Left ventricle myocardium inferior (tissue), 1 donor: ENCODE measurements at regions not wholly inside any gene's neighbourhood (a gene's known extent, or its start where the extent isn't known, plus 50 kb on each side); places are given as distances from the start of the nearest gene placed in this dataset.

Experiments
- DNase-seq: peaks from one replicate; pipeline ENCODE4 v3.0.0-alpha.2; 2020
- H3K27ac ChIP-seq: fragments of 200-600 bp; replicated peaks from 2 replicates; pipeline ENCODE4 v1.8.0; 2021
- H3K27me3 ChIP-seq: fragments of 200-600 bp; 2 replicates; pipeline ENCODE4 v1.8.0; 2021; ENCODE audit warnings: low read depth
- H3K36me3 ChIP-seq: fragments of 200-600 bp; 2 replicates; pipeline ENCODE4 v1.8.0; 2021
- H3K4me1 ChIP-seq: fragments of 200-600 bp; 2 replicates; pipeline ENCODE4 v1.8.0; 2021
- H3K4me3 ChIP-seq: fragments of 200-600 bp; 2 replicates; pipeline ENCODE4 v1.8.0; 2021; ENCODE audit warnings: mild to moderate bottlenecking, moderate library complexity
- H3K9me3 ChIP-seq: fragments of 200-600 bp; replicated peaks from 2 replicates; pipeline ENCODE4 v1.8.0; 2021
- intact Hi-C: fragments of 100-400 bp; cut with micrococcal nuclease; formaldehyde crosslinking; loops from one replicate; pipeline ENCODE4 v1.11.0; 2022
- TF ChIP-seq, protein P1 (sequence below): fragments of 200-600 bp; IDR thresholded peaks from 2 replicates; pipeline ENCODE4 v1.8.0; 2021; ENCODE audit warnings: antibody characterized with exemption, mild to moderate bottlenecking, borderline replicate concordance
- donor health status: DM: no; HTN: yes; CAD: no; lungs with severe emphysema.

DNA sequence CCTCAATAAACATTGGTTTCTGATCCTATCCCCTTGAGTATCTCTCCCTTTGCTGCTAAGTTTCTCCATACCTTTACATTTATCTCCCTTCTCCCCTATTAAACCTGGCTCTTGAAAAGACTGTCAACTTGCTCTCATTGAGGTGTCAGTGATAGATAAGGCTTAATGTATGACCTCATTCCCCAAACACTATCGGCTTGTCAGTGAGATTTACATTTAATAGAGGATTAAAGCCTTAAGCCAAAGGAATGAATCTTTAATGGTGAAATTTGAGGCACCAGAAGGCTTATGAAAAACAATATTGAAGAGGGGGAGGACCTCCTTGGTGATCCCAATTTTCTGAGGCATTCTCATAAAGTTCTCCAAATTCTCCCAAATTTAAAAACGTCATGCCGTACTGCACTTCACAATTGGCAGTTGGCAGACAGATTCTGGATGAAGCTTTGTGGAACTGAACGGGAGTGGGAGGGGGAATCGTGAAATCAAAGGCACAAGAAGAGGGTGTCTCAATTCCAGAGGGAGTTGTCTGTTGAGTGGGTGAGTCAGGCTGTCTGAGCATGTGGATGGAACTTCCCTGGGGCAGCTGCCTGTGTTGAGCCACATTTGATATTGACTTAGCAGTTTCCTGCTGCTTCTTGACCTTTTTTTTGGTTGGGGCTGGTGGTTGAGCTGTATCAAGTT lies 478.8 kb downstream of the NPIPA7 start:
- DNase-seq = no peak
- H3K4me1 ChIP-seq = no peaks in the 10 kb centered on the region

DNA sequence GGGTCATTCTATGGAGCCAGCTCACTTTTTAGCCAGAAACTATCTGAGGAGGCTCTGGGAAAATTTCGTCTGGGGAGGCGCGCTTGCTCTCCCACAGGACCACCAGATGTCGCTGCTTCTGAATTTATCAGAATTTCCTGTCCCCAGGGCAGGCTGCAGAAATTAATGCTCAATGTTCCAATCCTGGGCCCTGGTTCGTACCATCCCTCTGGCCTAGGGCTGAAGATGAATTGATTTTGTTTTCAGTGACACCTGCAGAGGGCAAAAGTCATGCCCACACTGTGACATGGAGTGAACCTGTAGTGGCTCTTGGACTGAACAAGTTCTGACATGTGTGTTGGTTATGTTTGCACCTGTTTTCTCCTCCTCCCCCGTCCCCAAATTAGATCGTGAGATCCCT lies 482.6 kb downstream of the NPIPA7 start:
- no peaks in the 10 kb centered on the region for H3K36me3 ChIP-seq
- no peak overlapping the region for H3K27ac ChIP-seq
- no peaks in the 10 kb centered on the region for H3K9me3 ChIP-seq
- DNase-seq = no peak
- H3K27me3 ChIP-seq = peaks cover 25% of the 10 kb centered on the region
- H3K4me3 ChIP-seq = no peak overlapping the region
- intact Hi-C loops = no loop called here
- H3K4me1 ChIP-seq = peaks cover 30% of the 10 kb centered on the region
- TF ChIP-seq, protein P1, sequence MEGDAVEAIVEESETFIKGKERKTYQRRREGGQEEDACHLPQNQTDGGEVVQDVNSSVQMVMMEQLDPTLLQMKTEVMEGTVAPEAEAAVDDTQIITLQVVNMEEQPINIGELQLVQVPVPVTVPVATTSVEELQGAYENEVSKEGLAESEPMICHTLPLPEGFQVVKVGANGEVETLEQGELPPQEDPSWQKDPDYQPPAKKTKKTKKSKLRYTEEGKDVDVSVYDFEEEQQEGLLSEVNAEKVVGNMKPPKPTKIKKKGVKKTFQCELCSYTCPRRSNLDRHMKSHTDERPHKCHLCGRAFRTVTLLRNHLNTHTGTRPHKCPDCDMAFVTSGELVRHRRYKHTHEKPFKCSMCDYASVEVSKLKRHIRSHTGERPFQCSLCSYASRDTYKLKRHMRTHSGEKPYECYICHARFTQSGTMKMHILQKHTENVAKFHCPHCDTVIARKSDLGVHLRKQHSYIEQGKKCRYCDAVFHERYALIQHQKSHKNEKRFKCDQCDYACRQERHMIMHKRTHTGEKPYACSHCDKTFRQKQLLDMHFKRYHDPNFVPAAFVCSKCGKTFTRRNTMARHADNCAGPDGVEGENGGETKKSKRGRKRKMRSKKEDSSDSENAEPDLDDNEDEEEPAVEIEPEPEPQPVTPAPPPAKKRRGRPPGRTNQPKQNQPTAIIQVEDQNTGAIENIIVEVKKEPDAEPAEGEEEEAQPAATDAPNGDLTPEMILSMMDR = peak; percentile 81

More for the DNA sequence above, 478.8 kb downstream of the NPIPA7 start:
- H3K27ac ChIP-seq = no peak overlapping the region
- intact Hi-C loops = no loop called here
- no peak overlapping the region for H3K4me3 ChIP-seq
- no peaks in the 10 kb centered on the region for H3K9me3 ChIP-seq
- peaks cover 29% of the 10 kb centered on the region for H3K27me3 ChIP-seq
- H3K36me3 ChIP-seq = no peaks in the 10 kb centered on the region
- TF ChIP-seq, protein P1 = no peak

DNA sequence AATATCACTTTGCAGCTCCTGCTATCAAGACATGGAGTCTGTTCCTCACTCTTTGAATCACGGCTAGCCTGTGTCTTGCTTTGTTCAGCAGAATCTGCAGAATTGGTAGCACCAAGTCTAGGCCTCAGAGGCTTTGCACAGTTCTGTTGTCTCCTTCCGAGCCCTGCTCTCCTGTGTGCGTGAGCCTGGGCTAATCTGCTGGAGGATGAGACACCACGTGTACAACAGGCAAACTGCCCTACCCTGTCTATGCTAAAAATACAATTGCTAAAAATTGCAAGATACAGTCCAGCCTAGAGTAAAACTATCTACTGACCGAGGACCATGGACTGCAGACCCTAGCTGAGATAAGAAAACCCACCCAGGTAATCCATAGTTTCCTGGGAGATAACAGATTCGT lies 484.7 kb downstream of the NPIPA7 start:
- peak; percentile 20 for DNase-seq
- TF ChIP-seq, protein P1 = no peak
- no peaks in the 10 kb centered on the region for H3K9me3 ChIP-seq
- peaks cover 20% of the 10 kb centered on the region for H3K27me3 ChIP-seq
- H3K4me3 ChIP-seq = no peak overlapping the region
- H3K4me1 ChIP-seq = peaks cover 30% of the 10 kb centered on the region
- H3K36me3 ChIP-seq = no peaks in the 10 kb centered on the region
- intact Hi-C loops = no loop called here
- peak overlapping the region; percentile 69 for H3K27ac ChIP-seq

DNA sequence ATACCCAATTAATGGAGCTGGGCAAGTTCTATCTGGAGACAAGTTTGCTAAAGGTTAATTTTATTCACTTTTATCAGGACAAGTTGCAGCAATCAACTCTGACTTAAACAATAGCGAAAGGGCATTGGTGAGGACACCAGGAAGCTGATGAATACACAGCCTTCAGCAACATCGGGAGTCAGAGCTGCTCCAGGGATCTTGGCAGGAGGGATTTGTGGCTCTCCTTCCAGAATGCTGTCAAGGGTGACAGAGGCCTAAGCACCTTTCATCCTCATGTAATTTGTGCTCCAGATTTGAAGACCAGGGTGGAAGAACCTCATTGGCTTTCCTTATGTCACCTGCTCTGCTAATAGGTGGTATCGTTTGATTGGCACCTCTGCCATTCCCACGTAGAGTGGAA lies 485.6 kb downstream of the NPIPA7 start:
- TF ChIP-seq, protein P1 = no peak
- Histone ChIP-seq H3K27ac (peak overlapping the region; percentile 69), H3K36me3 (no peaks in the 10 kb centered on the region), H3K4me3 (no peak overlapping the region), H3K27me3 (peaks cover 14% of the 10 kb centered on the region), H3K4me1 (peaks cover 34% of the 10 kb centered on the region), H3K9me3 (no peaks in the 10 kb centered on the region)
- intact Hi-C loops = no loop called here
- DNase-seq = no peak

DNA sequence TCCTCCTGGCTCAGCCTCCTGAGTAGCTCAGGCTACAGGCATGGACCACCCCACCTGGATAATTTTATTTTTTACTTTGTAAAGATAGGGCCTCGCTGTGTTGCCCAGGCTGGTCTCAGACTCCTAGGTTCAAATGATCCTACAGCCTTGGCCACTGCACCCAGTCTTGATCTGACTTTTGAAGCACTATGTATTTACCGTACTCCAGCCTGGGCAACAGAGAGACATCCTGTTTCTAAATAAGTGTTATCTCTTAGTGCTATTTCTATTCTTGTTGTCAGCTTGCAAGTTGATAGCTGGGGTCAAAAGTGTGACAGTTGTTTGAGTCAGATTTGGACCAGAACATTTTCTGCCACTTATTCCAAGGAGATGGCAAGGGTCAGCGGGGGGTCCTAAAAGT lies 486.4 kb downstream of the NPIPA7 start:
- TF ChIP-seq, protein P1 = no peak
- Histone ChIP-seq H3K27me3 (peaks cover 6% of the 10 kb centered on the region), H3K4me3 (no peak overlapping the region), H3K4me1 (peaks cover 38% of the 10 kb centered on the region), H3K9me3 (no peaks in the 10 kb centered on the region), H3K36me3 (no peaks in the 10 kb centered on the region), H3K27ac (peak overlapping the region; percentile 69)
- intact Hi-C loops = no loop called here
- DNase-seq = no peak
